Kidney tubule cell (primary cell): ENCODE measurements at regions not wholly inside any gene's neighbourhood (a gene's known extent, or its start where the extent isn't known, plus 50 kb on each side); places are given as distances from the start of the nearest gene placed in this dataset.

Experiments
- DNase-seq: peaks from one replicate; pipeline ENCODE4 v3.0.0-alpha.2; 2018; ENCODE audit warnings: low spot score

DNA sequence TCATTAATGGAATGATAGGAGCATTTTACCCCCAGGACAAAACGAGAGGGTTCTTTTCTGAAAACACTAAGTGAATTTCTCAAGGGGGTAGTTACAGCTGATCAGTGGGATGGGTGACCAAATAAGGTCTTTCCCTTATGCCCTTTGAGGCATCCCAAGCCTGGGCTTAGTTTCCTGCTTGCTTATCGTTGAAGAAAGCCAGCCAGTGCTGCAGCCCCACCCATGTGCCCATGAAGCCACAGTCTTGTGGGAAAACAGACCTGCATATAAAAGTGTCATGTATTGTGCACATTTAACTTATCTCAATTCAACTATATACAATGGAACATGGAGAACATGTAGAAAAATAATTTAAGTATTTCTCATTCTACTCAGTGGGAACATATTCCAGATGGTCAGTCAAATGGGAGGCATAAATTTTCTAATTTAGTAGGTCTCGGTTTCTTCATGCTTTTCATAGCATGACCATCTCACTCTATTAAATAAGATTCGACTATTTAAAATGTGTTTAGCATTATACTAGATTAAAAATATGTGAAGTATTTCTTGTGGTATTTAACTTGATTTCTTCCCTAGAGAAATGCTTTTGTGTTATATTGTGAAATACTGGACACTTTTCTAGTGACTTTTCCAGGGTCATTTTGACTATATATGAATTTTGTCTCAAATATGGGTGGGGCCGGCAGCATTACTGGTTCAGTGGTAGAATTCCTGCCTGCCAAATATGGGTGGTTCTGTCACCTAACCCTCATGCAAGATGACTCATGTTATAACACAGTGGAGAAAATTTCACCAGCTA lies 189.7 kb upstream of the SGCD start:
- DNase-seq = peak; percentile 13

- no peak for DNase-seq
Measured at GRCh38 chr5:156142867-156143266, 184.1 kb upstream of the SGCD start.

GRCh38 chr5:156147261-156147943 lies 179.6 kb upstream of the SGCD start:
- peak; percentile 56 for DNase-seq

DNA sequence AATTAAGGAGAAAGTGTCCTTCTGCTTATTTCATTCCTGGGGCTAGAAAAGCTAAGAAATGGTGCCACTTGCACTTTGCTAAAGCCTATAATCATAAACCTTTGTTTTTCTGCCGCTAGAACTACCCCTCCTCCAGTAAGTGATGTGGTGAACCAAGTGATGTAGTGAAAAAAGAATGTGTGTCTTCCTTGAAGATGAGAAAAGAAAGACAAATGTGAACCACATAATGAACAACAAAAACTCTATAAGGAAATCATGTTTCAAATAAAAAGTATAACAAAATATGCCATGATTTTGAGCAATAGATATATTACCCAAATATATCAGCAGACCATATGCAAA lies 179.0 kb upstream of the SGCD start:
- peak; percentile 57 for DNase-seq

DNA sequence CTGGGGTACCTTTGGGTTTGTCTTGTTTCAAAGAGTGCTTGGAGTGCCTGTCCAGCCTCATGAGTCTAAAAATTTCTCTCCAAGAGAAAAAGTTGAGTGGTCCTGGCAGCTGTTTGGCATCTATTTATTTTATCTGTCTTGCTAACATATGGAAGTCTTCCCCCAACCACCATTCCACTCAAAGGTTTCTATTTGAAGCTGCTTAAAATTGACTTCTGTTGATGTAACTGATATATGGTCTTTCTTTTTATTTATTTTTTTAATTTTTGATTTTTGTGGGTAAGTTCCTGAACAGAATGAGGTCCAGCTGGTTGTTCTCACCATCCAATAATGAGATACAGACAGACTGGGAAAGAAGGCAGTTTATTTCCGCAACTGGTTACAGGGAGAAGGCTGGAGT lies 178.7 kb upstream of the SGCD start:
- DNase-seq = no peak

DNA sequence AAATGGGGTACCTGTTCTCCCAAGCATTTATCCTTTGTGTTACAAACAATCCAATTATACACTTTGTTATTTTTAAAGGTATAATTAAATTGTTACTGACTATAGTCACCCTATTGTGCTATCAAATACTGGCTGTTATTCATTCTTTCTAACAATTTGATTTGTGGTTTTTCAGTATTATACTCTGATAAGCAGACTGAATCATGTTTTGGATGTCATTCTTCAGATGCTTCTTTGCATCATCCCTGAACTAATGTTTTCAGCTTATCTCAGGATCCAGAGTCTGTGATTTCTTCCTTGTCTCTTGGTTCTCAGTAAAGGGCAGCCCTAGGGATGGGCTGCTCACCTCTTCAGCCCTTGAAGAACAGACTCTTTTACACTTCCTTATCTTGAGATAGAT lies 177.8 kb upstream of the SGCD start:
- DNase-seq = peak; percentile 16

- DNase-seq = no peak
Measured at GRCh38 chr5:156153602-156154001, 173.4 kb upstream of the SGCD start.

DNA sequence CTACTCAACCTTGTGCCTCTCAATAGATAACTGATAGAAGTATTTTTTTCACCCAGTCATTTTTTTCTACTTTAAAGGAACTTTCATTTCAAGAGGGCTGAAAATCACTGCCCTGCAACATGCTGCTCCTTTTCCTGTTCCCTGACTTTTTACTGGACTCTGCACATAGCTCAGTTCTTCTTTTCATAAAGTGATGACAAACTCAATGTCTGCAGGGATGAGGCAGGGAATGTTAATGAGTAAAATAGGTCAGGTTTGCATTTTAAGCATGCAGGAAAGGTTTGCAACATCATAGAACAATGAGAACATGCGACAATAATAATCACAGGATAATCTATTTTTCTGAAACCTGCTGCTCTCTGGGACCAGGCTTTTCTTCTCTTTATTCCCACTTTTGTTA lies 172.2 kb upstream of the SGCD start:
- DNase-seq = peak; percentile 26

DNA sequence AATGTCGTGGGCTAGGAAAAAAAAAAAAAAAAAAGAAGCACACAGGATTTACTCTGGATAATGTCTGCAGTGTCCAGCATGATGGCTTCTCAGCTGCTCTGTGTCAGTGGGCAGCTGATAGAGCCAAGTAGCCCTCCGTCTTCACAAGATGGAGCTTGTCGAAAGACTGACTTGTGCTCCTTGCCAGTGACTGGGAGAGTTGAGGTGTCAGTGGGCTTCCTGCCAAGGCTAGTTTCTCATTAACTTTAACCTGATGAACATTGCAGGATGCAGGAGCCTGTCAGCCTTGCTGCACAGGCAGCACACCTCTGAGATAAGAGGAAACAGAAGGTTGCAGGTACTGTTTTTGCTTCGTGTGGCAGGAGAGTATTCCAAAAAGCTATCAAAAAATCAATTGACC lies 171.4 kb upstream of the SGCD start:
- DNase-seq = peak; percentile 87

DNA sequence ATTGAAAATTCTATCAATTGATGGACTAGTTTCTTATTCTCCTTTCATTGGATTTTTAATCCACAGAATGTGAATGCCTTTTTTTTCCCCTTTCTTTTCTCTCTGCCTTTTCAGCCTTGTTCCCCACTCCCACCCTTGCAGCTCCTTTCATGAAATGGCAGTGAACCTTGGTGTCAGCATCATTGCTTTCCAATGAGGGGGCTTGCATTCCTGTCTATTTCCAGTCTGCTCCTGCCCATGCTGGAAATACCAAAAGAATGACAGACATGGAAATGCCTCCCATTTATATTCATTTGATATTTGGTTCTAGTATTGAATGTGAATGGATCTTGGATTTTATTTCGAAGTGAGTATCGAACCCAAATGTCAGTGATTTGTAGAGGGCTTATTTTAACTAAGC lies 162.7 kb upstream of the SGCD start:
- DNase-seq = no peak

DNA sequence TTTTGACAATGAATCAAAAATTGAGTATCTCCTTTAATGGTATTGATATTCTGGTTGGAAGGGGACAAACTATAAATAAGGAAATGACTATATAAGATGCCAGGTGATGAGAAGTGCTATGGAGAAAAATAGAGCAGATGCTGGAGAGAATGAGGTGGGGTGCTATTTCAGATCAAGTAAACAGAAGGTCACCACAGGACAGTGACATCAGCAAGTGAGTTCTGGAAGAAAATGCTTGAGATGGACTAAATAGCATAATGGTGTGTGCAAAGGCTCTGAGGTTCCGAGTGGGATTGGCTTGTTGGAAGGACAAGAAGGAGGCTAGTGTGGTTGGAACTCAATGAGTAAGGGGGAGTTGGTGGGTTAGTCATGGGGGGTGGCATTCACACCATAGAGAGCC lies 157.5 kb upstream of the SGCD start:
- DNase-seq = no peak

- DNase-seq = no peak
Measured at GRCh38 chr5:156170351-156170961, 156.5 kb upstream of the SGCD start.

GRCh38 chr5:156174225-156174624 lies 152.7 kb upstream of the SGCD start:
- peak; percentile 23 for DNase-seq

DNA sequence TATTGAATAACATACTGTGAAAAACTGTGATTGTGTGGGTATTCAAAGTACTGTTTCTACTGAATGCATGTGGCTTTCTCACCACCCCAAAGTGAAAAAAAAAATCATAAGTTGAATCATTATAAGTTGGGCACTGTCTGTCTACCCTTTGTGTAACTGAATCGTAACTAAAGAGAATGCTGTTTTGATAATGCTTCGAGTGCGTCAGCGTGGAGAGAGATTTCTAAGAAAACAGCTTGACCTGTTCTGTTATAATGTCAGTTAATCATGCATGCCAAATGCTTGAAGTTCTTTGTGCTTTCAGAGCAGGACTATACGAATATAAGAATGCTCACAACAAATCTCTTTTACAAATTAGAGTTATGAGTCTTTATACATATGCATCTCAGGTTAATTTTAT lies 148.8 kb upstream of the SGCD start:
- DNase-seq = peak; percentile 47

DNA sequence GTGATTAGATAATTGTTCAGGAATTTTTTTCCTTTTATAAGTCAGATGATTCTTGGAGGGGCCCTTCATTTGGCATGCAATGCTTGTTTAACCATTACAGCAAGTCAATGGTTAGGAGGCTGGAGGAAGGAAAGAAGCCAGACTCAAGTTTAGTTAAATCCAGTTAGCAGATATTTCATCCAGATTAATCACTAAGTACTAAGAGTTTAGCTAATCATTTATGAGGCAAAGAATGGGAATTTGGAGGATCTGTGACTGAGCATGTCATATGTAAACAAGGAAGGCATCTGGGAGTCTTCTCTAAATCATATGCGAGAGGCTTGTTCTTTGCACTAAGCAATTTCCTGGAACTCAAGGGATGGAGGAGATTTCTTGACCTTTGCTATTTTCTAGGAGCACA lies 145.3 kb upstream of the SGCD start:
- DNase-seq = peak; percentile 92

DNA sequence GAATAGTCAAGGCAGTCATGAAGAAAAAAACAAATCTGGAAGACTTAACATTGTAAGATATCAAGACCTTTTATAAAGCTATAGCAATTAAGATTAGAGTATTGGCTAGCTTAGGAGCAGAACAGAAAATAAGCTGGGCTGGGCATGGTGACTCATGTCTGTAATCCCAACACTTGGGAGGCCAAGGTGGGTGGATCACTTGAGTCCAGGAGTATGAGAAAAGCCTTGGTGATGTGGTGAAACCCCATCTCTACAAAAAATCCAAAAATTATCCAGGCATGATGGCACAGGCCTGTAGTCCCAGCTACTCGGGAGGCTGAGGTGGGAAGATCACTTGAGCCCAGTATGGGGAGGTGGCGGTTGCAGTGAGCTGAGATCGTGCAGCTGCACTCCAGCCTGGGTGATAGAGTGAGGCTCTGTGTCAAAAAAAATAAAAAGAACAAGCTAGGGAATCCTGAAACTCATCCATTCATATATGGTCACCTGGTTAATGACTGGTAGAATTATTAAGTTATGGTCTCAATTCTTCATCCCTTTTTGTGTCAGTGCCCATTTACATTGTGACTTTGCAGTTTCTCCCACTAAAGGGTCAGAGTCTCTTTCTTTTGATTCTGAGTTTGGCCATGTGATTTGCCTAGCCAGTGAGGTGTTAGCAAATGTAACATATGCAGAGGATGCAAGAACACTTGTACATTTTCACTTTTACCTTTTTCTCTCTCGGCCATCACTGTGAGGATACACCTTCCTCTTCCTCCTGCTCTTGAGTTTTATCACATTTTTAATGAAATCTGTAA lies 144.6 kb upstream of the SGCD start:
- DNase-seq = peak; percentile 59

DNA sequence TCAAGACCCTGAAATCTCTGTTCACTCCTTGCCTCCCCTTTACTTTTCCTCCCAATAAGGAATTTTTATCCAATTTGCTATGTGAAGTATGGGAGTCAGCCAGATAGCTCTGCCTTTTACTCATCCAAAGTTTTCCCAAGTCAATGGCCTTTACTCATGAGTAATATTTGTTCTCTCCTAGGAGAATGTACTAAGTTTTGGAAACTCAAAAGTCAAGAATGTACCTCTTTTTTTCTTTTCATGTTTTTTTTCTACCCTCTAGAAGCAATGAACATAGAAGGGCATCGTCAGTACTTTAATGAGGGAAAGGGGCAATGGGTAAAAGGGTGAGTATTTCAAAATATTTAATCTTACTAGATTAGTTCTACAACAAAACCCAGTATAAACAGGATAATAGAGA lies 140.2 kb upstream of the SGCD start:
- peak; percentile 55 for DNase-seq

GRCh38 chr5:156188016-156188415 lies 138.9 kb upstream of the SGCD start:
- DNase-seq = peak; percentile 13

DNA sequence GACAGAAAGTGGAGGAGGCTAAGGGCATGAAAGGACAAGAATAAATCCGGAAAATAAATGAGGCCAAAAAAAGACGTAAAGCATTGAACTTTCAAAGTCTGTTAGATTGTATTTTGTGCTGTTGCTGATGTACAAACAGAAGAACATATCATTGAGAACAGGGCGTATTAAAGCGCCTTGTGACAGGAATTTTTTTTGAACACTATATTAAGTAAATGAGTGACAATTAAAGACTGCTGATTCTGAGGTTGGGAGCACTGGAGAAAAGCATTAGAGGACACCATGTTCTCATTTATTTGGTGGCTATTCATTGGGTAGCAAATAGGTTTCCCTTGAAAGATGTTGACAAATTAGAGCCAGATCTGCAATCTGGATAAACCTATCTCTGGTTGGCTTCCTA lies 137.3 kb upstream of the SGCD start:
- DNase-seq = no peak

GRCh38 chr5:156191547-156191946 lies 135.4 kb upstream of the SGCD start:
- DNase-seq = no peak

DNA sequence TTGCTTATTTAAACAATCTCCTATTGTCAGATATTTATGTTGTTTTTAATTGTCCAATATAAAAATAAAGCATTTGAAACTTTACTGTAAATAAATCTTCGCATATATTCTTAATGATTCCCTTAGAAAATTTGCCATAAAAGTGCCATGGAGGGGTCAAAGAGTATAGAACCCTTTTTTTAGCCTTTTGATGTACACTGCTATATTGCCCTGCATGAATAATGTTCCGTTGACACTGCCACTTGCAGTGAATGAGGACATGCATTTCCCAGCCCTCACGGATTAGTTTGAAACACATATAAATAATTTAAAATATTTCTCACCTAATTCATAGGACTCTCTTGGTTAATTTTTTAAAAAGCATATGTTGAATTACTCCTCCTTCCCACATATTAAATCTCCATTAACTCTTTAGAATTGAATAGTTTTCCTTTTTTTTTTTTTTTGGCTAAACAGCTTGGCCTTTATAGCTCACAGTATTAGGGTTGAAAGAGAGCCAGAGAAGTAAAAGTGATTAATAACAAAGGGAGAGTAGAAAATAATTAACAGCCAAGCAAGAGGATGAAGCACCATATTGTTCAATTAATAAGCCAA lies 129.8 kb upstream of the SGCD start:
- no peak for DNase-seq

GRCh38 chr5:156199045-156199444 lies 127.9 kb upstream of the SGCD start:
- no peak for DNase-seq
